Heart right ventricle (tissue), 16 donors: ENCODE measurements at regions not wholly inside any gene's neighbourhood (a gene's known extent, or its start where the extent isn't known, plus 50 kb on each side); places are given as distances from the start of the nearest gene placed in this dataset.

Source experiments
- ATAC-seq, 8 donors: fragments of 200-7000 bp; cut with Tn5 transposase; one replicate each; pipeline ENCODE4 v1.9.1; 2020; ENCODE audit warnings: mild to moderate bottlenecking in 8 of 8, moderate library complexity in 8 of 8, moderate number of reproducible peaks in 1 of 8
- DNase-seq, 2 donors: peaks; one replicate each; pipeline ENCODE4 v3.0.0-alpha.2; 2020
- H3K27ac ChIP-seq, 10 donors: fragments of 200-600 bp; sonication (generic) in 2 of 10; one replicate each; pipeline versions ENCODE4 v1.5.0 to v1.8.0; 2020 to 2022; ENCODE audit warnings: mild to moderate bottlenecking in 3 of 10
- H3K27me3 ChIP-seq, 7 donors: fragments of 200-600 bp; one replicate each; pipeline ENCODE4 v1.8.0; 2021 to 2022; ENCODE audit warnings: mild to moderate bottlenecking in 2 of 7
- H3K36me3 ChIP-seq, 9 donors: fragments of 200-600 bp; sonication (generic) in 1 of 9; one replicate each; pipeline versions ENCODE4 v1.5.0 to v1.8.0; 2020 to 2022; ENCODE audit warnings: mild to moderate bottlenecking in 2 of 9
- H3K4me1 ChIP-seq, 9 donors: fragments of 200-600 bp; sonication (generic) in 1 of 9; one replicate each; pipeline versions ENCODE4 v1.5.0 to v1.8.0; 2020 to 2022; ENCODE audit warnings: mild to moderate bottlenecking in 4 of 9
- H3K4me3 ChIP-seq, 10 donors: fragments of 200-600 bp; sonication (generic) in 2 of 10; one replicate each; pipeline versions ENCODE4 v1.5.0 to v1.8.0; 2020 to 2022; ENCODE audit warnings: mild to moderate bottlenecking in 7 of 10, moderate library complexity in 2 of 10
- H3K9me3 ChIP-seq, 11 donors: fragments of 200-600 bp in 10 of 11; sonication (generic) in 2 of 11; one replicate each; pipeline versions ENCODE4 v1.5.0 to v1.8.0; 2013 to 2022; ENCODE audit warnings: mild to moderate bottlenecking in 2 of 11, control low read depth in 1 of 11, moderate library complexity in 1 of 11
- CTCF ChIP-seq, 9 donors: fragments of 200-600 bp; sonication (generic) in 2 of 9; IDR thresholded peaks; one replicate each; pipeline versions ENCODE4 v1.5.0 to v1.8.0; 2021 to 2022; ENCODE audit warnings: antibody characterized with exemption in 9 of 9, mild to moderate bottlenecking in 5 of 9, moderate library complexity in 1 of 9
- WGBS, 2 donors: extraction: QIAGEN DNeasy Blood & Tissue Kit; methylation state at CpG; one replicate each; pipeline ENCODE4 v1.1.7; 2013; ENCODE audit warnings: inconsistent platforms in 1 of 2; 5-methylcytosine and 5-hydroxymethylcytosine counted together
- intact Hi-C, 10 donors: fragments of 100-400 bp; cut with DNase I; formaldehyde crosslinking; loops; one replicate each; pipeline versions ENCODE4 v1.11.1 to v1.14.2; 2022
- donor health status: Arrhythmogenic right ventricular cardiomyopathy.
- donor health status: ischemic (EF 13 %, LVEDD 7.1; RV severe dilation, severe dysfunction).
- donor health status: healthy with polysubstance abuse.
- donor health status: DM: no; HTN: yes; CAD: no.
- donor health status: DM: no; HTN: no; CAD: no.
- donor health status: ischemic (EF 25% LVEDD 6.9; RV normal size, moderate dysfunction).
- donor health status: ischemic (EF 25% LVEDD 5.7; RV mildly dilated, moderate dysfunction).
- donor health status: healthy.
- donor health status: DM: yes; HTN: yes; CAD: no.
- donor health status: Ischemic cardiomyopathy.
- donor health status: ischemic (EF 35%, LVEDD 5.7; RV mildly dilated, moderate dysfunction).
- donor health status: nonischemic (EF 11% LVEDD 7.7; RV severe dilation, severe dysfunction).
- donor health status: DM: yes; HTN: yes; CAD: no.
- donor health status: PGD.
- donor health status: ischemic (EF 29% LVEDD 5.4; RV normal size, mild dysfunction).
- donor health status: nonischemic (EF 23%, LVEDD 6.1; RV moderate dilation, normal function).

GRCh38 chr12:94730847-94731246 is 80.5 kb upstream of the TMCC3 start:
- Histone ChIP-seq H3K36me3 (no peaks in the 10 kb centered on the region), H3K27me3 (no peaks in the 10 kb centered on the region), H3K9me3 (no peaks in the 10 kb centered on the region), H3K27ac (no peak overlapping the region), H3K4me3 (no peak overlapping the region), H3K4me1 (peaks cover 0 to 22% (median 9%) of the 10 kb centered on the region in 9 donors)
- TF ChIP-seq CTCF (IDR thresholded peaks at IDR 0.05) = no peak
- intact Hi-C loops = no loop called here
- WGBS, 2 donors = 83 to 88% methylated on average over 4 of the region's 4 CpGs
- DNase-seq (no peak), ATAC-seq (no peak)

GRCh38 chr12:94726236-94726835 is 76.0 kb upstream of the TMCC3 start:
- ATAC-seq (no peak), DNase-seq (no peak)
- no peak overlapping the region for H3K4me3 ChIP-seq
- H3K4me1 ChIP-seq = no peaks in the 10 kb centered on the region
- H3K9me3 ChIP-seq = no peaks in the 10 kb centered on the region
- no peak overlapping the region for H3K27ac ChIP-seq
- WGBS, 2 donors = 90 to 91% methylated on average over 10 of the region's 10 CpGs
- no peaks in the 10 kb centered on the region for H3K27me3 ChIP-seq
- no peak for TF ChIP-seq CTCF (IDR thresholded peaks at IDR 0.05)
- H3K36me3 ChIP-seq = no peaks in the 10 kb centered on the region
- intact Hi-C loops = no loop called here

- peak in 6 of 9 donors; percentile 36 to 64 (median 44) for TF ChIP-seq CTCF (IDR thresholded peaks at IDR 0.05)
- Histone ChIP-seq H3K4me1 (no peaks in the 10 kb centered on the region), H3K9me3 (no peaks in the 10 kb centered on the region), H3K27me3 (no peaks in the 10 kb centered on the region), H3K27ac (no peak overlapping the region), H3K36me3 (no peaks in the 10 kb centered on the region), H3K4me3 (no peak overlapping the region)
- DNase-seq (peak in 1 of 2 donors; percentile 41), ATAC-seq (peak in 3 of 8 donors; percentile 49 to 57 (median 52))
- intact Hi-C loops = no loop called here
- 74 to 79% methylated on average over 8 of the region's 8 CpGs for WGBS, 2 donors
Observed at GRCh38 chr12:94725375-94726168, 75.2 kb upstream of the TMCC3 start.

DNA sequence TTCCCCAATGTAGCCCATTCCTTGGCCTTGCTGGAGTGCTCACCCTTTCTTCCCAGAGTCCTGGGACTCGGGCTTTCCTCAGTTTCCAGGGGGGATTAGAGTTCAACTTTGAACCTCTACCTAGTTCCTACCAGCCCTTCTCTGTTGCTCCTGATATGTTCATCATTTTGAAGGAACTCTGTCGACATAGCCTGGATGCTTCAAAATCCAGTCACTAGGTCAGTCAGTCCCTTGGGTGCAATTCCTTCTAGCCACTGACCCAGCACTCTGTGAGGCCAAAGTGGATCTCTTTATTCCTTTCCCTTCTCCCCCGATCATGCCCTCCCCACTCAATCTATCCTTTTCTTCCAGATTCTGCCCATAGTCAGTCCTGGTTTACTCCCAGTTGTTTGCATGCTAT is 72.3 kb upstream of the TMCC3 start:
- 76 to 85% methylated on average over 3 of the region's 3 CpGs for WGBS, 2 donors
- TF ChIP-seq CTCF (IDR thresholded peaks at IDR 0.05) = no peak
- Histone ChIP-seq H3K9me3 (no peaks in the 10 kb centered on the region), H3K4me3 (no peak overlapping the region), H3K27ac (no peak overlapping the region), H3K27me3 (no peaks in the 10 kb centered on the region), H3K4me1 (no peaks in the 10 kb centered on the region), H3K36me3 (no peaks in the 10 kb centered on the region)
- DNase-seq = no peak
- intact Hi-C loops = no loop called here
- peak in 1 of 8 donors; percentile 35 for ATAC-seq
